ENCODE measurements at regions not wholly inside any gene's neighbourhood (a gene's known extent, or its start where the extent isn't known, plus 50 kb on each side); places are given as distances from the start of the nearest gene placed in this dataset.

DNA sequence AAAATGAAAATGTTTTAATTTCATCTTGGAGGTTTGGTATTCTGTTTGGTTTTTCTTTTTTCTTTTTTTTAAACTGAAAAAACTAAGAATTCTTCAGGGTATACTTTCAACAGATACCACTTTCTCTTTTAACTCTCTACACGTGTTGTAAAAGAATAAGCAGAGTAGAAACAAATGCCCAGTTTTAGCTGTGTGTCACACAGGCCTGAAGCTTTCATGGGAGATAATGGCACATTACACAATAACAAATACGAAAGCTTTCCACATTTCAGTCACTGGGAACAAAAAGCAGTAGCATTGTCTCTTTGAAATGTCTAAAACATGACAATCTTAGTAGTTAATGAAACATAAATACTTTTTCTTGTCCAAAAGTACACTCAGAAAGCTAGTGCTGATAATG lies 818.5 kb downstream of the TBL1XR1 start:
- CTCF ChIA-PET (ENCODE audit: unreplicated experiment), result no interaction called here
- TF ChIP-seq, protein P1, sequence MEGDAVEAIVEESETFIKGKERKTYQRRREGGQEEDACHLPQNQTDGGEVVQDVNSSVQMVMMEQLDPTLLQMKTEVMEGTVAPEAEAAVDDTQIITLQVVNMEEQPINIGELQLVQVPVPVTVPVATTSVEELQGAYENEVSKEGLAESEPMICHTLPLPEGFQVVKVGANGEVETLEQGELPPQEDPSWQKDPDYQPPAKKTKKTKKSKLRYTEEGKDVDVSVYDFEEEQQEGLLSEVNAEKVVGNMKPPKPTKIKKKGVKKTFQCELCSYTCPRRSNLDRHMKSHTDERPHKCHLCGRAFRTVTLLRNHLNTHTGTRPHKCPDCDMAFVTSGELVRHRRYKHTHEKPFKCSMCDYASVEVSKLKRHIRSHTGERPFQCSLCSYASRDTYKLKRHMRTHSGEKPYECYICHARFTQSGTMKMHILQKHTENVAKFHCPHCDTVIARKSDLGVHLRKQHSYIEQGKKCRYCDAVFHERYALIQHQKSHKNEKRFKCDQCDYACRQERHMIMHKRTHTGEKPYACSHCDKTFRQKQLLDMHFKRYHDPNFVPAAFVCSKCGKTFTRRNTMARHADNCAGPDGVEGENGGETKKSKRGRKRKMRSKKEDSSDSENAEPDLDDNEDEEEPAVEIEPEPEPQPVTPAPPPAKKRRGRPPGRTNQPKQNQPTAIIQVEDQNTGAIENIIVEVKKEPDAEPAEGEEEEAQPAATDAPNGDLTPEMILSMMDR (conservative IDR thresholded peaks at IDR 0.05; ENCODE audit: low read length), result no peak
- TF ChIP-seq EZH2phosphoT487 (IDR thresholded peaks at IDR 0.05; ENCODE audit: borderline replicate concordance, low read depth, low read length), result no peak
- Histone ChIP-seq H3K4me1 (ENCODE audit: insufficient read depth, low read length, poor library complexity, severe bottlenecking) (no peaks in the 10 kb centered on the region), H3K36me3 (ENCODE audit: insufficient read depth, low read length) (no peaks in the 10 kb centered on the region), H2AFZ (ENCODE audit: low read length) (no peak overlapping the region), H4K20me1 (ENCODE audit: insufficient read depth, low read length) (no peaks in the 10 kb centered on the region), H3K9me2 (ENCODE audit: insufficient read depth, low read length) (no peaks in the 10 kb centered on the region), H3K79me2 (ENCODE audit: insufficient read depth, low read depth, low read length) (no peaks in the 10 kb centered on the region), H3K27ac (ENCODE audit: low read depth, low read length, poor library complexity, severe bottlenecking) (no peak overlapping the region), H3K4me2 (ENCODE audit: low read length) (no peak overlapping the region), H3K4me3 (ENCODE audit: low read depth, low read length, poor library complexity, severe bottlenecking) (no peak overlapping the region), H3K9me3 (ENCODE audit: low read length) (no peaks in the 10 kb centered on the region)
- no peak for DNase-seq (ENCODE audit: low spot score)
- POLR2A ChIA-PET, result no interaction called here
- intact Hi-C loops (cut with micrococcal nuclease; ENCODE audit: unreplicated experiment), result no loop called here
- no TSS peak for BruUV-seq (replicated peaks)

DNA sequence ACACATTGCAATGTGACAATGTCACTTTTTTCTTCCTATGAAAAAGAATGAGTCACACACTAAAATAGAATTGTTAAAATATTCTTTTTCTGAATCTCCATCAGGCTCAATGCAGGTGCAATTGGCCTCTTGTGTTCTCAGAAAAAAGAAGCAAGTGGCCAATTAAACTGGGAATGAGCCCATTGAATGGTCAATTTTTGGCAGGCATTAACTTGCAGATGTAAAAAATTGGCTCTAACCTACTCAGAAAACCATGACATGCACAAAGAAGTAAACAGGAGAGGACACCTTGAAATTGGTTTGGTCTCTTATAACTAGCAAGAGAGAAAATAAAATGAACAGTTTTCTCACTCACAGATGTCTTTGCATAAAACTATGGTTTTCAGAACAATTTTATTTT lies 820.8 kb downstream of the TBL1XR1 start:
- Histone ChIP-seq H4K20me1 (ENCODE audit: insufficient read depth, low read length) (no peaks in the 10 kb centered on the region), H3K36me3 (ENCODE audit: insufficient read depth, low read length) (no peaks in the 10 kb centered on the region), H2AFZ (ENCODE audit: low read length) (no peak overlapping the region), H3K4me3 (ENCODE audit: low read depth, low read length, poor library complexity, severe bottlenecking) (no peak overlapping the region), H3K79me2 (ENCODE audit: insufficient read depth, low read depth, low read length) (no peaks in the 10 kb centered on the region), H3K4me2 (ENCODE audit: low read length) (no peak overlapping the region), H3K9me2 (ENCODE audit: insufficient read depth, low read length) (no peaks in the 10 kb centered on the region), H3K27ac (ENCODE audit: low read depth, low read length, poor library complexity, severe bottlenecking) (no peak overlapping the region), H3K4me1 (ENCODE audit: insufficient read depth, low read length, poor library complexity, severe bottlenecking) (no peaks in the 10 kb centered on the region), H3K9me3 (ENCODE audit: low read length) (no peaks in the 10 kb centered on the region)
- DNase-seq (ENCODE audit: low spot score), result no peak
- intact Hi-C loops (cut with micrococcal nuclease; ENCODE audit: unreplicated experiment), result no loop called here
- TF ChIP-seq, protein P1 (conservative IDR thresholded peaks at IDR 0.05; ENCODE audit: low read length), result no peak
- TF ChIP-seq EZH2phosphoT487 (IDR thresholded peaks at IDR 0.05; ENCODE audit: borderline replicate concordance, low read depth, low read length), result no peak
- ChIA-PET CTCF (ENCODE audit: unreplicated experiment) (no interaction called here), POLR2A (no interaction called here)
- BruUV-seq (replicated peaks), result no TSS peak

DNA sequence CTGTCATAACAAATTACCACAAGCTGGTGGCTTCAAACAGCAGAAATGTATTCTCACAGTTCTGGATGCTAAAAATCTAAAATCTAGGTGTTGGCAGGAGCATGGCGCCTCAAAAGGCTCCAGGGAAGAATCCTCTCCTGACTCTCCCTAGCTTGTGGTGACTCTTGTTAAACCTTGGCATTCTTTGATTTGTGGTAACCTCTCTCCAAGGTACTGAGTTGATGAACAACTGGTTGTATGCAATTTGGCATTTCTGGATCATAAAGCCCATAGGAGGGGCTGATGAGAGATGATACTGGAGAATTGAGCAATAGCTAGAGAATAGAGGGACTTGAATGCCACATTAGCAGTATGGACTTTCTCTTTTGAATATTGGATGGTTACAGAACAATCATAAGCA lies 821.8 kb downstream of the TBL1XR1 start:
- no peaks in the 10 kb centered on the region for H3K9me2 ChIP-seq (ENCODE audit: insufficient read depth, low read length)
- BruUV-seq (replicated peaks), result no TSS peak
- H3K9me3 ChIP-seq (ENCODE audit: low read length), result no peaks in the 10 kb centered on the region
- no peak for TF ChIP-seq EZH2phosphoT487 (IDR thresholded peaks at IDR 0.05; ENCODE audit: borderline replicate concordance, low read depth, low read length)
- TF ChIP-seq, protein P1 (conservative IDR thresholded peaks at IDR 0.05; ENCODE audit: low read length), result no peak
- no peak overlapping the region for H3K4me2 ChIP-seq (ENCODE audit: low read length)
- no peak overlapping the region for H3K27ac ChIP-seq (ENCODE audit: low read depth, low read length, poor library complexity, severe bottlenecking)
- H3K79me2 ChIP-seq (ENCODE audit: insufficient read depth, low read depth, low read length), result no peaks in the 10 kb centered on the region
- H3K4me3 ChIP-seq (ENCODE audit: low read depth, low read length, poor library complexity, severe bottlenecking), result no peak overlapping the region
- H4K20me1 ChIP-seq (ENCODE audit: insufficient read depth, low read length), result no peaks in the 10 kb centered on the region
- CTCF ChIA-PET (ENCODE audit: unreplicated experiment), result no interaction called here
- no peak overlapping the region for H2AFZ ChIP-seq (ENCODE audit: low read length)
- POLR2A ChIA-PET, result interaction anchor here (0.9 kb wide), 1 partner anchor 8 kb away, joined by 3 read pairs; no protein-coding TSS in a partner anchor
- no peaks in the 10 kb centered on the region for H3K36me3 ChIP-seq (ENCODE audit: insufficient read depth, low read length)
- intact Hi-C loops (cut with micrococcal nuclease; ENCODE audit: unreplicated experiment), result no loop called here
- H3K4me1 ChIP-seq (ENCODE audit: insufficient read depth, low read length, poor library complexity, severe bottlenecking), result no peaks in the 10 kb centered on the region
- DNase-seq (ENCODE audit: low spot score), result no peak
